ENCODE measurements at regions not wholly inside any gene's neighbourhood (a gene's known extent, or its start where the extent isn't known, plus 50 kb on each side); places are given as distances from the start of the nearest gene placed in this dataset.

DNA sequence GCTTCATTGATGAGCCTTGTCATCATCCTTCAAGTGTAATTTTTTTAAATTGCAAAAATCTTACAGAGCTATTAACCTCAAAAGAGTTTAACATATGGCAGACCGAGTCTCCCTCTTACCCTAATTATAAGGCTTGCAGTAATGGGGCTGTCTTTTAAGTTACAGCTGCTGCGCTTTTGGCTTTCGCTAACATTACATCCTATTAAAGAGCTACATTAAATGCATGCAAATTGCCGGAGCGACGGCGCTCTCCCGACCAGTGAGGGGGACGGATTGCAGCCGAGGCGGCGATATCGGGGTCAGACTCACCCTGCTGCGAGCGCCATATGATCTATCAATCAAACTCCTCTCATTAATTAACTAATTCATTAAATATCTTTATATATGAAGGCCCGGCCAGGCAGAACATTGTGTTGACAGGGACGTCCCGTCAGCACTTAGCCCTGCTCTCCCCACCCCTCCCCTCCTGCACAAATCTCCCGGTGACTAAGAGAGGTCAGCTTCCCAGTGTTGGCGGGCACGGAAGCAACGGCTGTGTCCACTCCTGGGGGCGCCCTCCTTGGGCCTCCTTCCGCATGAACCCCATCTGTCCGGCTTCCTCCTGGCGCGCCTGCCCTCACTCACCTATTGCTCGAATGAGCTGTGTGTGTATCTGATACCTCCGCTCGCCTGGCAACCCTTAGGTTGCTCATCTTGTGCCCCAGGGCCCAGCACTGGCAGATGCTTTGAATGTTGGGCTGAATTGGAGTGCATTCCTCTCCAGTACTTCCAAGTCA, 156.0 kb upstream of the CADM1 start:
- TF ChIP-seq POLR2AphosphoS5 (IDR thresholded peaks at IDR 0.05) (no peak), POLR2A (IDR thresholded peaks at IDR 0.05) (no peak), EP300 (IDR thresholded peaks at IDR 0.05) (no peak)
- TF ChIP-seq, protein P1, sequence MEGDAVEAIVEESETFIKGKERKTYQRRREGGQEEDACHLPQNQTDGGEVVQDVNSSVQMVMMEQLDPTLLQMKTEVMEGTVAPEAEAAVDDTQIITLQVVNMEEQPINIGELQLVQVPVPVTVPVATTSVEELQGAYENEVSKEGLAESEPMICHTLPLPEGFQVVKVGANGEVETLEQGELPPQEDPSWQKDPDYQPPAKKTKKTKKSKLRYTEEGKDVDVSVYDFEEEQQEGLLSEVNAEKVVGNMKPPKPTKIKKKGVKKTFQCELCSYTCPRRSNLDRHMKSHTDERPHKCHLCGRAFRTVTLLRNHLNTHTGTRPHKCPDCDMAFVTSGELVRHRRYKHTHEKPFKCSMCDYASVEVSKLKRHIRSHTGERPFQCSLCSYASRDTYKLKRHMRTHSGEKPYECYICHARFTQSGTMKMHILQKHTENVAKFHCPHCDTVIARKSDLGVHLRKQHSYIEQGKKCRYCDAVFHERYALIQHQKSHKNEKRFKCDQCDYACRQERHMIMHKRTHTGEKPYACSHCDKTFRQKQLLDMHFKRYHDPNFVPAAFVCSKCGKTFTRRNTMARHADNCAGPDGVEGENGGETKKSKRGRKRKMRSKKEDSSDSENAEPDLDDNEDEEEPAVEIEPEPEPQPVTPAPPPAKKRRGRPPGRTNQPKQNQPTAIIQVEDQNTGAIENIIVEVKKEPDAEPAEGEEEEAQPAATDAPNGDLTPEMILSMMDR (IDR thresholded peaks at IDR 0.05), result no peak

DNA sequence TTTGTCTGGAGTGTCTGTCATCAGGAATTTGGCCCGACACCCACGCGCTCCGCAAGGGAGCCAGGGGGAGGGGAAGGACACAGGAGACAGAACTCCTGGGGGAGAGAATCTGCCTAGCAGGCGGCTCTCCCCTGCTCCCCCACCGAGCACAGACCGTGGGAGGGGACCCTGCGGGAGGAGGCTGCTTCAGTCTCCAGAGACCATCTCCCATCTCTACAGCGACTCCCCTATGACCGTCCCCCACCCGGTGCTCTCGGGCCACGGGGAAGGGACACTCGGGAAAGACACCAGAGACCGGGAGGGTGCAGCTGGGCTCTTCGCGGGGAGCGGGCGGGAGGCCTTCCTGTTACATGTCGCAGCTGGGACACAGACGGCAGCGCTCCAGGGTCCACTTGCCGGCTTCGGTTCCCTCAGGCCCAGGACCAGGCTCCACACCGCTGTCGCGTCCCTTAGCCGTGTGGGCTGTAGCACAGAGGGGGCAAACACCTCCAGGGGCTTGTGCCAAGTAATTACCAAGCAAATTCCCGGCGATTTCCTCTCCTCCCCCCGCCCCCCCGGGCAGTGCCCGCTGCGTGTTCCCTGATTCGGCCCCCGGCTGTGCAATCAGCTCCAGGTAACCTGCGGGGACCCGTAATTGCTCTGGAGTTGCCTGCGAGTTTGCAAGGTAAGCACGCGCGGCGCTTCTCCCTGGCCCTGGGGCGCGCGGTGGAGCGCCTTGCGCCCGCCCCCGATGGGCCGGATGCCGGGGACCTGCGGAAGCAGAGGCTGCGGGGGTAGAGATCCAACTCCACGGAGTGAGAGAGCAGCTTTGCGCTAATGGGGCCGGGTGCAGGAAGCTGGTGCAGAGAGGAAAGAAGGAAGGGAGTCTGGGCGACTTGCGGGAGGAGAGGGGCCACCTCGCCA, 155.1 kb upstream of the CADM1 start:
- H3K36me3 ChIP-seq, result no peaks in the 10 kb centered on the region
- H3K27me3 ChIP-seq, result peaks cover 70% of the 10 kb centered on the region
- no peak overlapping the region for H3K27ac ChIP-seq
- H3K4me3 ChIP-seq, result peak overlapping the region in 1 of 2 donors; percentile 45
- TF ChIP-seq EP300 (IDR thresholded peaks at IDR 0.05) (no peak), POLR2A (IDR thresholded peaks at IDR 0.05) (no peak), POLR2AphosphoS5 (IDR thresholded peaks at IDR 0.05) (no peak)
- TF ChIP-seq, protein P1 (IDR thresholded peaks at IDR 0.05), result no peak
- no peaks in the 10 kb centered on the region for H3K9me3 ChIP-seq
- 25 to 27% methylated on average over 3 to 6 of the region's 60 CpGs for WGBS, 2 donors (ENCODE audit: low coverage in 1 of 2)
- peaks cover 0 to 15% (median 7%) of the 10 kb centered on the region in 3 donors for H3K4me1 ChIP-seq
- no peak for ATAC-seq

More for the DNA sequence above, 156.0 kb upstream of the CADM1 start:
- Histone ChIP-seq H3K27ac (no peak overlapping the region), H3K27me3 (peaks cover 68% of the 10 kb centered on the region), H3K36me3 (no peaks in the 10 kb centered on the region), H3K4me1 (peaks cover 0 to 15% (median 7%) of the 10 kb centered on the region in 3 donors), H3K9me3 (no peaks in the 10 kb centered on the region), H3K4me3 (peak overlapping the region in 1 of 2 donors; percentile 45)
- WGBS, 2 donors (ENCODE audit: low coverage in 1 of 2), result 35 to 38% methylated on average over 10 to 20 of the region's 30 CpGs
- no peak for ATAC-seq

DNA sequence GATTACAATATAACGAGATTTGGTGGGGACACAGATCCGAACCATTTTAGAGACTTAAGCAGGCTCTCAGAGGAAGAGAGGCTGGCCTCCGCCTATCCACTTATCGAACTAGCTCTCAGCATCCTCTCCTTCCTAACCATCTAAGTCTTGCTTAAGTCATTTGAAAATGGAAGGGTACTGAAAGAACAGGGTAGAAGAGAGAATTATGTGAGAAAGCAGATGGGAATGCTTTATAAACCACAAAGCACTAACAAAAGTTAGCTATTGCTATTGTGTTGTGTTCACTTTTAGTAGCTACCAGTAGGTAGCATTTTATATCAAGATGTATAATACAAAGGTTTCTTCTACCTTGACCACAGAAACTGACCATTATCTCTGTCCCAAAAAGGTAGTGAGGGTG, 153.4 kb upstream of the CADM1 start:
- Histone ChIP-seq H3K4me3 (no peak overlapping the region), H3K27ac (no peak overlapping the region), H3K9me3 (no peaks in the 10 kb centered on the region), H3K27me3 (peaks cover 64% of the 10 kb centered on the region), H3K4me1 (peaks cover 0 to 15% (median 7%) of the 10 kb centered on the region in 3 donors), H3K36me3 (no peaks in the 10 kb centered on the region)
- WGBS, 2 donors (ENCODE audit: low coverage in 1 of 2), result 91 to 94% methylated on average over 4 of the region's 4 CpGs
- ATAC-seq, result no peak
- TF ChIP-seq POLR2AphosphoS5 (IDR thresholded peaks at IDR 0.05), result no peak

DNA sequence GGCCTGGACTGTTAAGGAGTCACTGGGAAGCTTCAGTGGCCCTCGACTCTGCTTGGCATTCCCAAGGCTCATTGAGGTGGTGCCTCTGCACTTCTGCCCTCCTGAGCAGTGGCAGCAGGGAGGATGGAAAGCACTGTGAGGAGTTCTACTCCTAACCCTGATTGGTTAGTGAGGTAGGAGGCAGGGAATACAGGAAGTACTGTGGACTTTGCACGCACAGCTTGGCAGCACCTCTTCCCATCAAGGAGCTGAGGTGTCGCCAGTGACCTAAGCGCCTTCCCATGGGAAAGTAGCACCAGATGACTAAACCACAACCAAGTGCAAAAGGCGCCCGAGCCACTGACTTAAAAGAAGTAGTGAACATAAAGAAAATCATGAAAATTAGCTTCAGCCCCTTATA, 152.5 kb upstream of the CADM1 start:
- peaks cover 0 to 15% (median 7%) of the 10 kb centered on the region in 3 donors for H3K4me1 ChIP-seq
- no peaks in the 10 kb centered on the region for H3K9me3 ChIP-seq
- H3K27me3 ChIP-seq, result peaks cover 60% of the 10 kb centered on the region
- 80% methylated on average over 1 of the region's 6 CpGs; no CpG with 5 or more reads in 1 of the 2 donors for WGBS, 2 donors (ENCODE audit: low coverage in 1 of 2)
- ATAC-seq, result no peak
- no peak overlapping the region for H3K27ac ChIP-seq
- no peak overlapping the region for H3K4me3 ChIP-seq
- H3K36me3 ChIP-seq, result no peaks in the 10 kb centered on the region
- TF ChIP-seq, protein P1 (IDR thresholded peaks at IDR 0.05), result no peak
- TF ChIP-seq EP300 (IDR thresholded peaks at IDR 0.05) (no peak), POLR2AphosphoS5 (IDR thresholded peaks at IDR 0.05) (no peak), POLR2A (IDR thresholded peaks at IDR 0.05) (no peak)

DNA sequence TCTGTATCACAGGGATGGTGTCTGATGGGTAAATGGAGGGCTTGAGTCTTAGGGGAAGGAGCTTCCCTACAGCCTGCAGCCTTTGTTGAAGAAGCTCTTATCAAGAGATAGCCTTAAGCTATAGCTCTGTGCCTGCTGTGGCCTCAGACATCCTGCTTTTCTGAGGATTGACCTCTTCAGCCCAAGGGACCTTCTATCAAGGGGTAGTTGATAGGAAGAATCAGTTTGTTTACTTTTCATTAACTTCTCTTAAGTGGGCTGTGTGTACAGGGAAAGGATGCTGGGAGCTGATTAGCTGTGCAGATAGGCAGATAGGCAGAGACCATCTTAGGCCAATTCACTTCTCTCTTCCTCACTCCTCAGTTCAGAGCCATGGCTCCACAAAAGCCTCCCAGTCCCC, 151.8 kb upstream of the CADM1 start:
- Histone ChIP-seq H3K9me3 (no peaks in the 10 kb centered on the region), H3K4me1 (peaks cover 0 to 15% (median 7%) of the 10 kb centered on the region in 3 donors), H3K27ac (no peak overlapping the region), H3K36me3 (no peaks in the 10 kb centered on the region), H3K4me3 (no peak overlapping the region), H3K27me3 (peaks cover 54% of the 10 kb centered on the region)
- ATAC-seq, result no peak
- TF ChIP-seq, protein P1 (IDR thresholded peaks at IDR 0.05), result no peak
- TF ChIP-seq EP300 (IDR thresholded peaks at IDR 0.05) (no peak), POLR2A (IDR thresholded peaks at IDR 0.05) (no peak)

All from gastroesophageal sphincter (tissue), 4 donors.